ENCODE measurements at regions not wholly inside any gene's neighbourhood (a gene's known extent, or its start where the extent isn't known, plus 50 kb on each side); places are given as distances from the start of the nearest gene placed in this dataset.

GRCh38 chr10:26944261-26944882 lies 83.6 kb upstream of the ABI1 start:
- TF ChIP-seq POLR2A (IDR thresholded peaks at IDR 0.05), result no peak
- no peak for TF ChIP-seq EP300 (IDR thresholded peaks at IDR 0.05)
- TF ChIP-seq, protein P1, sequence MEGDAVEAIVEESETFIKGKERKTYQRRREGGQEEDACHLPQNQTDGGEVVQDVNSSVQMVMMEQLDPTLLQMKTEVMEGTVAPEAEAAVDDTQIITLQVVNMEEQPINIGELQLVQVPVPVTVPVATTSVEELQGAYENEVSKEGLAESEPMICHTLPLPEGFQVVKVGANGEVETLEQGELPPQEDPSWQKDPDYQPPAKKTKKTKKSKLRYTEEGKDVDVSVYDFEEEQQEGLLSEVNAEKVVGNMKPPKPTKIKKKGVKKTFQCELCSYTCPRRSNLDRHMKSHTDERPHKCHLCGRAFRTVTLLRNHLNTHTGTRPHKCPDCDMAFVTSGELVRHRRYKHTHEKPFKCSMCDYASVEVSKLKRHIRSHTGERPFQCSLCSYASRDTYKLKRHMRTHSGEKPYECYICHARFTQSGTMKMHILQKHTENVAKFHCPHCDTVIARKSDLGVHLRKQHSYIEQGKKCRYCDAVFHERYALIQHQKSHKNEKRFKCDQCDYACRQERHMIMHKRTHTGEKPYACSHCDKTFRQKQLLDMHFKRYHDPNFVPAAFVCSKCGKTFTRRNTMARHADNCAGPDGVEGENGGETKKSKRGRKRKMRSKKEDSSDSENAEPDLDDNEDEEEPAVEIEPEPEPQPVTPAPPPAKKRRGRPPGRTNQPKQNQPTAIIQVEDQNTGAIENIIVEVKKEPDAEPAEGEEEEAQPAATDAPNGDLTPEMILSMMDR (IDR thresholded peaks at IDR 0.05), result no peak
- no peak for TF ChIP-seq POLR2AphosphoS5 (IDR thresholded peaks at IDR 0.05)
- Histone ChIP-seq H3K36me3 (no peaks in the 10 kb centered on the region), H3K9me3 (no peaks in the 10 kb centered on the region), H3K27me3 (peaks cover 0 to 17% (median 0%) of the 10 kb centered on the region in 3 donors), H3K4me3 (no peak overlapping the region), H3K27ac (no peak overlapping the region), H3K4me1 (no peaks in the 10 kb centered on the region)
- DNase-seq, result no peak
- intact Hi-C loops (cut with DNase I; ENCODE audit: low total_unique reads), result no loop called here
- WGBS, 5 donors, result 87 to 96% (median 93%) methylated on average over 17 to 18 of the region's 18 CpGs

- TF ChIP-seq, protein P1 (IDR thresholded peaks at IDR 0.05), result no peak
- TF ChIP-seq EP300 (IDR thresholded peaks at IDR 0.05), result no peak
- TF ChIP-seq POLR2A (IDR thresholded peaks at IDR 0.05), result no peak
- TF ChIP-seq POLR2AphosphoS5 (IDR thresholded peaks at IDR 0.05), result no peak
- no peak overlapping the region for H3K4me3 ChIP-seq
- no peaks in the 10 kb centered on the region for H3K4me1 ChIP-seq
- intact Hi-C loops (cut with DNase I; ENCODE audit: low total_unique reads), result no loop called here
- H3K27ac ChIP-seq, result no peak overlapping the region
- 84 to 91% (median 88%) methylated on average over 8 of the region's 8 CpGs for WGBS, 5 donors
- H3K9me3 ChIP-seq, result no peaks in the 10 kb centered on the region
- no peak for DNase-seq
- no peaks in the 10 kb centered on the region for H3K36me3 ChIP-seq
- peaks cover 0 to 10% (median 0%) of the 10 kb centered on the region in 3 donors for H3K27me3 ChIP-seq
Observed at GRCh38 chr10:26939962-26940354, 79.2 kb upstream of the ABI1 start.

- H3K36me3 ChIP-seq, result no peaks in the 10 kb centered on the region
- no peaks in the 10 kb centered on the region for H3K4me1 ChIP-seq
- H3K27me3 ChIP-seq, result peaks cover 0 to 10% (median 0%) of the 10 kb centered on the region in 3 donors
- no peak overlapping the region for H3K4me3 ChIP-seq
- TF ChIP-seq POLR2AphosphoS5 (IDR thresholded peaks at IDR 0.05), result no peak
- no peak for TF ChIP-seq POLR2A (IDR thresholded peaks at IDR 0.05)
- TF ChIP-seq EP300 (IDR thresholded peaks at IDR 0.05), result no peak
- TF ChIP-seq, protein P1 (IDR thresholded peaks at IDR 0.05), result no peak
- intact Hi-C loops (cut with DNase I; ENCODE audit: low total_unique reads), result no loop called here
- no peaks in the 10 kb centered on the region for H3K9me3 ChIP-seq
- H3K27ac ChIP-seq, result no peak overlapping the region
- DNase-seq, result no peak
- 86 to 94% (median 91%) methylated on average over 13 to 22 of the region's 22 CpGs for WGBS, 5 donors
Observed at GRCh38 chr10:26939290-26939961, 78.7 kb upstream of the ABI1 start.

DNA sequence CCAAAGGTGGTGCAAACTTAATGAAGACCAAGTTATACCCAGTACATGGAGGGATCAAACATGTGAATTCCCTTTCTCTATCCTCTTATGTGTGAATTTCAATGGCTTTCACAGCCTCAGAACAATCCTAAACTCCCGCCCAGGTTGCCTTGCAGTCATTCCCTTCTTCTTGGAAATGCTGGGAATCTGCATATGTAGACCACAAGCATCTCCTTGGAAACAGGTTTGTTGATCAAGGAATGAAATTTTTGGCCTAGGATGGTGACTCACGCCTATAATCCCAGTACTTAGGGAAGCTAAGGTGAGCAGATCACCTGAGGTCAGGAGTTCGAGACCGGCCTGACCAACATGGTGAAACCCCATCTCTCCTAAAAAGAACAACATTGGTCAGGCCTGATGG lies 77.8 kb upstream of the ABI1 start:
- H3K4me1 ChIP-seq, result no peaks in the 10 kb centered on the region
- TF ChIP-seq, protein P1 (IDR thresholded peaks at IDR 0.05), result no peak
- no peak for TF ChIP-seq POLR2AphosphoS5 (IDR thresholded peaks at IDR 0.05)
- H3K27me3 ChIP-seq, result peaks cover 0 to 1% (median 0%) of the 10 kb centered on the region in 3 donors
- no peaks in the 10 kb centered on the region for H3K9me3 ChIP-seq
- 66 to 84% (median 78%) methylated on average over 4 of the region's 4 CpGs for WGBS, 5 donors
- H3K27ac ChIP-seq, result no peak overlapping the region
- no peak overlapping the region for H3K4me3 ChIP-seq
- no peak for DNase-seq
- intact Hi-C loops (cut with DNase I; ENCODE audit: low total_unique reads), result no loop called here
- no peaks in the 10 kb centered on the region for H3K36me3 ChIP-seq

Data from stomach (tissue), 8 donors.